Neural progenitor cell (in vitro differentiated cells): ENCODE measurements at regions not wholly inside any gene's neighbourhood (a gene's known extent, or its start where the extent isn't known, plus 50 kb on each side); places are given as distances from the start of the nearest gene placed in this dataset.

Source experiments
- EZH2 ChIP-seq: fragments of 200-600 bp; sonication (generic); IDR thresholded peaks from 2 replicates; pipeline ENCODE4 v1.6.1; 2017; ENCODE audit warnings: antibody characterized with exemption, mild to moderate bottlenecking, moderate library complexity
- EZH2phosphoT487 ChIP-seq: fragments of 200-600 bp; sonication (generic); IDR thresholded peaks from 2 replicates; pipeline ENCODE4 v1.6.1; 2017; ENCODE audit warnings: antibody characterized with exemption
- TF ChIP-seq, protein P1 (sequence below): fragments of 200-600 bp; sonication (generic); IDR thresholded peaks from 2 replicates; pipeline ENCODE4 v1.5.1; 2017; ENCODE audit warnings: antibody characterized with exemption, mild to moderate bottlenecking

DNA sequence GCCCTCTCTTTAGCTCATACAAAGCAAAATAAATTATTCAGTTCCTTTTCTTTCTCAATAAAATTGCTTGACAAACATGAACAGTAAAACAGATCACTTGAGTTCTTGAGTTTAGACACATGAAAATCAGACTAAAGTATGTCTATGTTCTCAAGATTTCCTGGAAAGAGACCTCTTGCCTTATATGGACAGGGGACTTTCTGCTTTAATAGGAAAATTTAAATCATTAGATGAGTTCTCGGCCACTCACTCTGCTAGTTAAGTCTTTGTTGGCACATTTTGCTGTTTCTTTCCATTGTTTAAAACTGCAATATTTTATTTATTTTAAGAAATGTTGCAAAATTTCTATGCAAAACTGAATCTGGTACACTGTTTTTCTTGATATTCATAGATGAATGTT is 207.8 kb downstream of the RND3 start:
- TF ChIP-seq, protein P1, sequence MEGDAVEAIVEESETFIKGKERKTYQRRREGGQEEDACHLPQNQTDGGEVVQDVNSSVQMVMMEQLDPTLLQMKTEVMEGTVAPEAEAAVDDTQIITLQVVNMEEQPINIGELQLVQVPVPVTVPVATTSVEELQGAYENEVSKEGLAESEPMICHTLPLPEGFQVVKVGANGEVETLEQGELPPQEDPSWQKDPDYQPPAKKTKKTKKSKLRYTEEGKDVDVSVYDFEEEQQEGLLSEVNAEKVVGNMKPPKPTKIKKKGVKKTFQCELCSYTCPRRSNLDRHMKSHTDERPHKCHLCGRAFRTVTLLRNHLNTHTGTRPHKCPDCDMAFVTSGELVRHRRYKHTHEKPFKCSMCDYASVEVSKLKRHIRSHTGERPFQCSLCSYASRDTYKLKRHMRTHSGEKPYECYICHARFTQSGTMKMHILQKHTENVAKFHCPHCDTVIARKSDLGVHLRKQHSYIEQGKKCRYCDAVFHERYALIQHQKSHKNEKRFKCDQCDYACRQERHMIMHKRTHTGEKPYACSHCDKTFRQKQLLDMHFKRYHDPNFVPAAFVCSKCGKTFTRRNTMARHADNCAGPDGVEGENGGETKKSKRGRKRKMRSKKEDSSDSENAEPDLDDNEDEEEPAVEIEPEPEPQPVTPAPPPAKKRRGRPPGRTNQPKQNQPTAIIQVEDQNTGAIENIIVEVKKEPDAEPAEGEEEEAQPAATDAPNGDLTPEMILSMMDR, result no peak
- TF ChIP-seq EZH2 (no peak), EZH2phosphoT487 (no peak)
